T1000 (cell line): ENCODE measurements at regions not wholly inside any gene's neighbourhood (a gene's known extent, or its start where the extent isn't known, plus 50 kb on each side); places are given as distances from the start of the nearest gene placed in this dataset.

Source experiments
- DNase-seq: peaks from one replicate; lab custom pipeline; 2025; ENCODE audit warnings: mixed read lengths; lab: John Stamatoyannopoulos, UW

- DNase-seq = no peak
These were observed 369.2 kb upstream of the JAG1 start for GRCh38 chr20:11043001-11043400.

GRCh38 chr20:11044561-11044960 is 370.8 kb upstream of the JAG1 start:
- no peak for DNase-seq

GRCh38 chr20:11045412-11046175 is 371.8 kb upstream of the JAG1 start:
- DNase-seq = no peak

- DNase-seq = no peak
These were observed 373.8 kb upstream of the JAG1 start for GRCh38 chr20:11047559-11047958.

GRCh38 chr20:11048739-11049138 is 374.9 kb upstream of the JAG1 start:
- no peak for DNase-seq

- DNase-seq = no peak
These were observed 376.6 kb upstream of the JAG1 start for GRCh38 chr20:11050350-11050749.

GRCh38 chr20:11051136-11051535 is 377.3 kb upstream of the JAG1 start:
- DNase-seq = no peak

- DNase-seq = no peak
These were observed 379.5 kb upstream of the JAG1 start for GRCh38 chr20:11053310-11053709.

- no peak for DNase-seq
These were observed 380.6 kb upstream of the JAG1 start for GRCh38 chr20:11054266-11054993.

- DNase-seq = no peak
These were observed 382.6 kb upstream of the JAG1 start for GRCh38 chr20:11056414-11056813.

GRCh38 chr20:11057624-11058023 is 383.8 kb upstream of the JAG1 start:
- DNase-seq = no peak

- DNase-seq = no peak
These were observed 385.9 kb upstream of the JAG1 start for GRCh38 chr20:11059659-11060058.

- no peak for DNase-seq
These were observed 386.8 kb upstream of the JAG1 start for GRCh38 chr20:11060423-11061185.

- no peak for DNase-seq
These were observed 389.6 kb upstream of the JAG1 start for GRCh38 chr20:11063444-11063843.

GRCh38 chr20:11064946-11065345 is 391.1 kb upstream of the JAG1 start:
- no peak for DNase-seq

GRCh38 chr20:11067359-11067758 is 393.6 kb upstream of the JAG1 start:
- DNase-seq = no peak

- DNase-seq = no peak
These were observed 399.2 kb upstream of the JAG1 start for GRCh38 chr20:11072982-11073381.

- DNase-seq = no peak
These were observed 402.8 kb upstream of the JAG1 start for GRCh38 chr20:11076434-11077105.

- DNase-seq = no peak
These were observed 403.4 kb upstream of the JAG1 start for GRCh38 chr20:11077226-11077625.

GRCh38 chr20:11080010-11080409 is 406.2 kb upstream of the JAG1 start:
- DNase-seq = no peak

- DNase-seq = no peak
These were observed 407.1 kb upstream of the JAG1 start for GRCh38 chr20:11080781-11081377.

- DNase-seq = no peak
These were observed 410.0 kb upstream of the JAG1 start for GRCh38 chr20:11083841-11084240.
